GM19240 (cell line): ENCODE measurements at regions not wholly inside any gene's neighbourhood (a gene's known extent, or its start where the extent isn't known, plus 50 kb on each side); places are given as distances from the start of the nearest gene placed in this dataset.
"Not testable (repeated sequence)": the region's sequence is repeated elsewhere in the genome, so short reads cannot be mapped to it uniquely, and the experiment has no call there.

Source experiments
- DNase-seq: peaks from one replicate; pipeline ENCODE4 v3.0.0; 2011; ENCODE audit warnings: low spot score; ENCODE audit not compliant: insufficient read length

GRCh38 chr3:24545887-24546286 is 51.2 kb upstream of the THRB start:
- no peak for DNase-seq

- no peak for DNase-seq
These were observed 53.6 kb upstream of the THRB start for GRCh38 chr3:24548278-24548677.

GRCh38 chr3:24550588-24550987 is 55.9 kb upstream of the THRB start:
- no peak for DNase-seq

GRCh38 chr3:24551626-24552025 is 57.0 kb upstream of the THRB start:
- DNase-seq = no peak

GRCh38 chr3:24562895-24563294 is 68.2 kb upstream of the THRB start:
- DNase-seq = no peak

GRCh38 chr3:24565053-24565452 is 70.4 kb upstream of the THRB start:
- no peak for DNase-seq

GRCh38 chr3:24565656-24566055 is 71.0 kb upstream of the THRB start:
- no peak for DNase-seq

- no peak for DNase-seq
These were observed 72.3 kb upstream of the THRB start for GRCh38 chr3:24566927-24567326.

- not testable (repeated sequence) for DNase-seq
These were observed 77.8 kb upstream of the THRB start for GRCh38 chr3:24572409-24572808.

GRCh38 chr3:24573576-24573975 is 78.9 kb upstream of the THRB start:
- DNase-seq = no peak

GRCh38 chr3:24578324-24578723 is 83.7 kb upstream of the THRB start:
- no peak for DNase-seq

GRCh38 chr3:24578951-24579421 is 84.3 kb upstream of the THRB start:
- DNase-seq = no peak

- DNase-seq = no peak
These were observed 88.1 kb upstream of the THRB start for GRCh38 chr3:24582431-24583403.

GRCh38 chr3:24586920-24587319 is 92.3 kb upstream of the THRB start:
- DNase-seq = no peak

- DNase-seq = no peak
These were observed 94.2 kb upstream of the THRB start for GRCh38 chr3:24588629-24589512.

- no peak for DNase-seq
These were observed 94.8 kb upstream of the THRB start for GRCh38 chr3:24589513-24589851.

GRCh38 chr3:24589931-24590880 is 95.6 kb upstream of the THRB start:
- no peak for DNase-seq

- no peak for DNase-seq
These were observed 96.5 kb upstream of the THRB start for GRCh38 chr3:24591191-24591590.

GRCh38 chr3:24591661-24592555 is 97.3 kb upstream of the THRB start:
- no peak for DNase-seq

- DNase-seq = no peak
These were observed 99.5 kb upstream of the THRB start for GRCh38 chr3:24594161-24594560.
